Endothelial cell of umbilical vein (primary cell): ENCODE measurements at regions not wholly inside any gene's neighbourhood (a gene's known extent, or its start where the extent isn't known, plus 50 kb on each side); places are given as distances from the start of the nearest gene placed in this dataset.
"Not testable (repeated sequence)": the region's sequence is repeated elsewhere in the genome, so short reads cannot be mapped to it uniquely, and the experiment has no call there.

Source experiments
- BruUV-seq: library from RNA; stranded (reverse); fragments of 400-500 nt; replicated peaks from 2 replicates; lab custom pipeline; 2021; lab: Mats Ljungman, UMichigan
- CTCF ChIA-PET: fragments of 300-600, 350-600 bp; sonication (Branson Sonifier 250); formaldehyde crosslinking; loops from one replicate; lab custom pipeline; 2021; ENCODE audit warnings: antibody characterized with exemption, inconsistent platforms; lab: Charles Lee
- POLR2A ChIA-PET: fragments of 300-600, 350-600 bp; sonication (Branson Sonifier 250); formaldehyde crosslinking; loops from one replicate; lab custom pipeline; 2021; ENCODE audit warnings: antibody characterized with exemption, inconsistent platforms; lab: Charles Lee
- DNase-seq: peaks from one replicate; pipeline ENCODE4 v3.0.0-alpha.2; 2011; ENCODE audit warnings: low read depth, low spot score
- FAIRE-seq: peaks from 2 replicates; lab custom pipeline; 2011; peaks lifted over from hg19 to GRCh38; lab: Jason Lieb, UNC
- H2AFZ ChIP-seq: 2 replicates; pipeline ENCODE4 v1.6.0; 2012; ENCODE audit warnings: low read depth, low read length, control low read depth, inconsistent platforms
- H3K27ac ChIP-seq: 2 replicates; pipeline ENCODE4 v1.5.1; 2011; ENCODE audit warnings: low read depth, mild to moderate bottlenecking, control low read depth, low read length, moderate library complexity; ENCODE audit not compliant: insufficient read depth
- H3K27me3 ChIP-seq, 2 experiments: 2 replicates each; pipeline versions ENCODE4 v1.6.0 to v1.6.1; 2011; ENCODE audit warnings: low read length in 2 of 2, mixed read lengths in 1 of 2; ENCODE audit not compliant: control insufficient read depth in 2 of 2, insufficient read depth in 2 of 2
- H3K36me3 ChIP-seq, 2 experiments: 2 replicates in 1 of 2; 3 replicates in 1 of 2; pipeline ENCODE4 v1.5.1; 2011; ENCODE audit warnings: low read length in 2 of 2, mild to moderate bottlenecking in 1 of 2, moderate library complexity in 1 of 2; ENCODE audit not compliant: control insufficient read depth in 2 of 2, insufficient read depth in 2 of 2; ENCODE audit errors: extremely low read depth in 1 of 2
- H3K4me1 ChIP-seq: 3 replicates; pipeline ENCODE4 v1.5.1; 2011; ENCODE audit warnings: mild to moderate bottlenecking, low read length; ENCODE audit not compliant: control insufficient read depth, insufficient read depth; ENCODE audit errors: extremely low read depth
- H3K4me2 ChIP-seq: 2 replicates; pipeline ENCODE4 v1.6.1; 2011; ENCODE audit warnings: low read length, control low read depth, mixed read lengths; ENCODE audit not compliant: insufficient read depth
- H3K4me3 ChIP-seq, 3 experiments: fragments of 200-600 bp in 1 of 3; sonication (generic), shearing (Covaris generic) in 1 of 3; replicated peaks in 1 of 3; 2 replicates each; pipeline ENCODE4 v1.5.1; 2011 to 2016; ENCODE audit warnings: control low read depth in 3 of 3, low read length in 3 of 3, mild to moderate bottlenecking in 2 of 3, inconsistent platforms in 1 of 3, low read depth in 1 of 3, moderate library complexity in 1 of 3; ENCODE audit not compliant: insufficient read depth in 1 of 3
- H3K79me2 ChIP-seq: 2 replicates; pipeline ENCODE4 v1.6.0; 2012; ENCODE audit warnings: low read length, inconsistent platforms; ENCODE audit not compliant: control insufficient read depth, insufficient read depth
- H3K9ac ChIP-seq: replicated peaks from 2 replicates; pipeline ENCODE3; 2011; ENCODE audit warnings: low read length, control low read depth; ENCODE audit not compliant: insufficient read depth; ENCODE audit errors: extremely low read depth
- H3K9me1 ChIP-seq: replicated peaks from 3 replicates; pipeline ENCODE4 v1.6.0; 2011; ENCODE audit warnings: mild to moderate bottlenecking, low read length; ENCODE audit not compliant: control insufficient read depth, insufficient read depth; ENCODE audit errors: extremely low read depth
- H3K9me3 ChIP-seq: replicated peaks from 2 replicates; pipeline ENCODE4 v1.5.1; 2012; ENCODE audit warnings: low read length, inconsistent platforms; ENCODE audit not compliant: control insufficient read depth, insufficient read depth
- H4K20me1 ChIP-seq: replicated peaks from 2 replicates; pipeline ENCODE3; 2011; ENCODE audit warnings: mild to moderate bottlenecking, low read length; ENCODE audit not compliant: control insufficient read depth, insufficient read depth; ENCODE audit errors: extremely low read depth
- CTCF ChIP-seq, 2 donors: IDR thresholded peaks; 1 replicate in 1 of 2; 2 replicates in 1 of 2; pipeline ENCODE4 v1.5.1; 2011; ENCODE audit warnings: low read length in 2 of 2, mild to moderate bottlenecking in 2 of 2, moderate library complexity in 2 of 2, control low read depth in 1 of 2, inconsistent platforms in 1 of 2, low read depth in 1 of 2; ENCODE audit not compliant: insufficient read depth in 1 of 2; ENCODE audit errors: extremely low read depth in 1 of 2
- EZH2 ChIP-seq: IDR thresholded peaks from 2 replicates; pipeline ENCODE4 v1.6.1; 2012; ENCODE audit warnings: borderline replicate concordance, low read depth, mild to moderate bottlenecking, moderate library complexity, low read length, inconsistent platforms; ENCODE audit not compliant: severe bottlenecking
- FOS ChIP-seq: IDR thresholded peaks from 2 replicates; pipeline ENCODE4 v1.6.1; 2011; ENCODE audit warnings: mild to moderate bottlenecking, low read length, moderate library complexity, borderline replicate concordance; ENCODE audit not compliant: insufficient read depth
- GATA2 ChIP-seq: IDR thresholded peaks from 2 replicates; pipeline ENCODE4 v1.7.0; 2011; ENCODE audit warnings: low read depth, mild to moderate bottlenecking, moderate library complexity, mixed read lengths, low read length; ENCODE audit not compliant: insufficient read length, insufficient read depth
- JUN ChIP-seq: IDR thresholded peaks from 2 replicates; pipeline ENCODE4 v1.6.1; 2011; ENCODE audit warnings: borderline replicate concordance, low read depth; ENCODE audit not compliant: insufficient read length, insufficient read depth
- MAX ChIP-seq: IDR thresholded peaks from 2 replicates; pipeline ENCODE4 v1.6.1; 2011; ENCODE audit not compliant: insufficient read depth, insufficient read length
- MYC ChIP-seq: IDR thresholded peaks from one replicate; pipeline ENCODE4 v1.6.1; 2011; ENCODE audit warnings: mild to moderate bottlenecking, low read depth, low read length
- POLR2A ChIP-seq: IDR thresholded peaks from 2 replicates; pipeline ENCODE4 v1.6.1; 2012; ENCODE audit warnings: low read depth, mild to moderate bottlenecking, control low read depth, low read length
- POLR2AphosphoS5 ChIP-seq: IDR thresholded peaks from 2 replicates; pipeline ENCODE4 v1.6.1; 2012; ENCODE audit warnings: low read depth, mild to moderate bottlenecking, control low read depth, low read length, moderate library complexity; ENCODE audit not compliant: insufficient read depth
- dilution Hi-C: fragments of 300-500 bp; cut with MboI; formaldehyde crosslinking; loops from one replicate; pipeline ENCODE4 v1.15.0; 2019; ENCODE audit warnings: low sequenced_read_pairs; ENCODE audit not compliant: extremely low pct_ligation_motif_present
- intact Hi-C: fragments of 100-400 bp; cut with micrococcal nuclease; formaldehyde crosslinking; loops from one replicate; pipeline ENCODE4 v1.10.0; 2022

DNA sequence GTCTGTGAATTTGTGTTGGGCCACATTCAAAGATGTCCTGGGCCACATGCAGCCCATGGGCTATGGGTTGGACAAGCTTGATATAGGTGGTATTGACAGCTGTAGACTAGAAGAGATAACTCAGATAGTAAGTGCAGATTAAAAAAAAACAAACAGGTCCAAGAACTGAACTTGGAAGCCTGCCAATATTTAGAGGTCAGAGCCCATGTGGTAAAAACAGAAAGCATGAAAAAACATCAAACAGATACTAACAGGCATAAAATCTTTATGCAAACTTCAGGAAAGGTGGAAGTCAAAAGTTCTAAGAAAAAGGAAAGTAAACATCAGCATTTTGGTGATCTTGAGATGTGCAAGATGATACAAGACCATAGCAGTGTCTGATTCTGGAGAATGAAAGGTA lies 155.1 kb upstream of the NR4A3 start:
- no TSS peak for BruUV-seq
- Histone ChIP-seq H3K79me2 (no peaks in the 10 kb centered on the region), H3K9me3 (no peaks in the 10 kb centered on the region), H3K9me1 (no peaks in the 10 kb centered on the region), H3K9ac (no peak overlapping the region), H3K4me3 (no peak overlapping the region), H3K27ac (no peak overlapping the region), H3K27me3 (no peaks in the 10 kb centered on the region), H2AFZ (no peak overlapping the region), H3K36me3 (no peaks in the 10 kb centered on the region), H4K20me1 (no peaks in the 10 kb centered on the region), H3K4me1 (no peaks in the 10 kb centered on the region), H3K4me2 (no peak overlapping the region)
- intact Hi-C loops: no loop called here
- dilution Hi-C loops: no loop called here
- DNase-seq (no peak), FAIRE-seq (no peak)
- ChIA-PET CTCF (interaction anchor here (0.7 kb wide), 1 partner anchor 367 kb away, joined by 3 read pairs; no protein-coding TSS in a partner anchor), POLR2A (no interaction called here)
- TF ChIP-seq GATA2 (no peak), JUN (no peak), POLR2A (no peak), POLR2AphosphoS5 (no peak), FOS (no peak), MAX (no peak), CTCF (IDR thresholded peaks at IDR 0.05; ENCODE audit: extremely low read depth in 1 of 2, insufficient read depth in 1 of 2, low read depth in 1 of 2, low read length in 2 of 2) (no peak), EZH2 (no peak), MYC (no peak)

- CTCF ChIA-PET, dilution Hi-C loops, DNase-seq, H3K9me1 ChIP-seq, H3K27ac ChIP-seq, H3K4me2 ChIP-seq, H3K36me3 ChIP-seq, H3K27me3 ChIP-seq, H3K9me3 ChIP-seq, H3K4me1 ChIP-seq, H2AFZ ChIP-seq, H3K9ac ChIP-seq, H4K20me1 ChIP-seq, FAIRE-seq, intact Hi-C loops, H3K79me2 ChIP-seq, H3K4me3 ChIP-seq, BruUV-seq, POLR2A ChIA-PET: not testable (repeated sequence)
Observed at GRCh38 chr9:99670886-99671285, 150.8 kb upstream of the NR4A3 start.
